Neural progenitor cell (in vitro differentiated cells): ENCODE measurements at regions not wholly inside any gene's neighbourhood (a gene's known extent, or its start where the extent isn't known, plus 50 kb on each side); places are given as distances from the start of the nearest gene placed in this dataset.

Source experiments
- CTCF ChIP-seq: fragments of 200-600 bp; sonication (generic); IDR thresholded peaks from 2 replicates; pipeline ENCODE4 v1.5.1; 2017; ENCODE audit warnings: antibody characterized with exemption, mild to moderate bottlenecking
- EZH2 ChIP-seq: fragments of 200-600 bp; sonication (generic); IDR thresholded peaks from 2 replicates; pipeline ENCODE4 v1.6.1; 2017; ENCODE audit warnings: antibody characterized with exemption, mild to moderate bottlenecking, moderate library complexity

- TF ChIP-seq EZH2 (no peak), CTCF (no peak)
These were observed 144.9 kb downstream of the SPANXA1 start for GRCh38 chrX:141439651-141440050.
